ENCODE measurements at regions not wholly inside any gene's neighbourhood (a gene's known extent, or its start where the extent isn't known, plus 50 kb on each side); places are given as distances from the start of the nearest gene placed in this dataset.
"Not testable (repeated sequence)": the region's sequence is repeated elsewhere in the genome, so short reads cannot be mapped to it uniquely, and the experiment has no call there.

- TF ChIP-seq NR2F2 (IDR thresholded peaks at IDR 0.05); CTCF (IDR thresholded peaks at IDR 0.05; ENCODE audit: low read depth, low read length, missing input control); FOXA2 (IDR thresholded peaks at IDR 0.05); RAD21 (IDR thresholded peaks at IDR 0.05): not testable (repeated sequence)
Measured at GRCh38 chr6:94785081-94785480, 792.3 kb upstream of the MANEA start.
